ACC112 (cell line): ENCODE measurements at regions not wholly inside any gene's neighbourhood (a gene's known extent, or its start where the extent isn't known, plus 50 kb on each side); places are given as distances from the start of the nearest gene placed in this dataset.
"Not testable (repeated sequence)": the region's sequence is repeated elsewhere in the genome, so short reads cannot be mapped to it uniquely, and the experiment has no call there.

Source experiments
- H2AFZ ChIP-seq: fragments of 200-600 bp; sonication (generic); one replicate; pipeline ENCODE4 v1.6.0; 2017; ENCODE audit warnings: antibody characterized with exemption, low read length; ENCODE audit not compliant: unreplicated experiment
- H3K27ac ChIP-seq: fragments of 200-600 bp; sonication (generic); 2 replicates; pipeline ENCODE4 v1.5.1; 2014; ENCODE audit warnings: low read depth, mild to moderate bottlenecking, antibody characterized with exemption, low read length, moderate library complexity
- H3K27me3 ChIP-seq: fragments of 200-600 bp; sonication (generic); 2 replicates; pipeline ENCODE4 v1.6.1; 2014; ENCODE audit warnings: mild to moderate bottlenecking, antibody characterized with exemption, low read length, moderate library complexity, mixed read lengths; ENCODE audit not compliant: insufficient read depth
- H3K36me3 ChIP-seq: fragments of 200-600 bp; sonication (generic); 2 replicates; pipeline ENCODE4 v1.6.1; 2016; ENCODE audit warnings: mild to moderate bottlenecking, antibody characterized with exemption, low read length, moderate library complexity, mixed read lengths; ENCODE audit not compliant: insufficient read depth
- H3K4me1 ChIP-seq: fragments of 200-600 bp; sonication (generic); one replicate; pipeline ENCODE4 v1.6.1; 2016; ENCODE audit warnings: low read length, mixed read lengths; ENCODE audit not compliant: insufficient read depth, unreplicated experiment, control insufficient read depth
- H3K4me3 ChIP-seq: fragments of 200-600 bp; sonication (generic); 2 replicates; pipeline ENCODE4 v1.5.1; 2014; ENCODE audit warnings: mild to moderate bottlenecking, low read depth, low read length
- H3K79me2 ChIP-seq: fragments of 200-600 bp; sonication (generic); one replicate; pipeline ENCODE4 v1.6.0; 2016; ENCODE audit warnings: low read length; ENCODE audit not compliant: control insufficient read depth, unreplicated experiment, insufficient read depth

- no peaks in the 10 kb centered on the region for H3K36me3 ChIP-seq
- H3K27ac ChIP-seq, result no peak overlapping the region
- H2AFZ ChIP-seq, result no peak overlapping the region
- no peak overlapping the region for H3K4me3 ChIP-seq
- no peaks in the 10 kb centered on the region for H3K27me3 ChIP-seq
- H3K4me1 ChIP-seq, result no peaks in the 10 kb centered on the region
- H3K79me2 ChIP-seq, result no peaks in the 10 kb centered on the region
Measured at GRCh38 chr1:190942475-190942874, 464.8 kb upstream of the BRINP3 start.

GRCh38 chr1:190943722-190944121 is 466.1 kb upstream of the BRINP3 start:
- not testable (repeated sequence) for H3K36me3 ChIP-seq, H3K4me1 ChIP-seq, H3K27ac ChIP-seq, H3K27me3 ChIP-seq, H3K4me3 ChIP-seq, H3K79me2 ChIP-seq, H2AFZ ChIP-seq

- H3K4me3 ChIP-seq, result no peak overlapping the region
- H3K4me1 ChIP-seq, result no peaks in the 10 kb centered on the region
- H3K79me2 ChIP-seq, result no peaks in the 10 kb centered on the region
- no peak overlapping the region for H3K27ac ChIP-seq
- H3K27me3 ChIP-seq, result no peaks in the 10 kb centered on the region
- no peak overlapping the region for H2AFZ ChIP-seq
- no peaks in the 10 kb centered on the region for H3K36me3 ChIP-seq
Measured at GRCh38 chr1:190949939-190950338, 472.3 kb upstream of the BRINP3 start.

- Histone ChIP-seq H2AFZ (no peak overlapping the region), H3K36me3 (no peaks in the 10 kb centered on the region), H3K27me3 (no peaks in the 10 kb centered on the region), H3K79me2 (no peaks in the 10 kb centered on the region), H3K27ac (no peak overlapping the region), H3K4me3 (no peak overlapping the region), H3K4me1 (no peaks in the 10 kb centered on the region)
Measured at GRCh38 chr1:190957565-190957964, 479.9 kb upstream of the BRINP3 start.

GRCh38 chr1:190963321-190963720 is 485.7 kb upstream of the BRINP3 start:
- Histone ChIP-seq H3K36me3 (no peaks in the 10 kb centered on the region), H3K4me3 (no peak overlapping the region), H2AFZ (no peak overlapping the region), H3K4me1 (no peaks in the 10 kb centered on the region), H3K79me2 (no peaks in the 10 kb centered on the region), H3K27me3 (no peaks in the 10 kb centered on the region), H3K27ac (no peak overlapping the region)

- no peaks in the 10 kb centered on the region for H3K79me2 ChIP-seq
- H3K4me1 ChIP-seq, result no peaks in the 10 kb centered on the region
- H2AFZ ChIP-seq, result no peak overlapping the region
- no peaks in the 10 kb centered on the region for H3K27me3 ChIP-seq
- H3K4me3 ChIP-seq, result no peak overlapping the region
- no peaks in the 10 kb centered on the region for H3K36me3 ChIP-seq
- no peak overlapping the region for H3K27ac ChIP-seq
Measured at GRCh38 chr1:190975827-190976226, 498.2 kb upstream of the BRINP3 start.

- H3K27ac ChIP-seq, result no peak overlapping the region
- no peaks in the 10 kb centered on the region for H3K4me1 ChIP-seq
- no peak overlapping the region for H2AFZ ChIP-seq
Measured at GRCh38 chr1:191002768-191003167, 525.1 kb upstream of the BRINP3 start.

GRCh38 chr1:191016765-191017164 is 539.1 kb upstream of the BRINP3 start:
- H3K4me3 ChIP-seq, result no peak overlapping the region
- no peaks in the 10 kb centered on the region for H3K27me3 ChIP-seq
- no peaks in the 10 kb centered on the region for H3K4me1 ChIP-seq
- H3K36me3 ChIP-seq, result no peaks in the 10 kb centered on the region
- H3K27ac ChIP-seq, result no peak overlapping the region
- H3K79me2 ChIP-seq, result no peaks in the 10 kb centered on the region
- H2AFZ ChIP-seq, result no peak overlapping the region

More at GRCh38 chr1:191002768-191003167, 525.1 kb upstream of the BRINP3 start:
- H3K4me3 ChIP-seq, result no peak overlapping the region
- H3K79me2 ChIP-seq, result no peaks in the 10 kb centered on the region
- no peaks in the 10 kb centered on the region for H3K27me3 ChIP-seq
- H3K36me3 ChIP-seq, result no peaks in the 10 kb centered on the region

GRCh38 chr1:191022856-191023255 is 545.2 kb upstream of the BRINP3 start:
- H3K27ac ChIP-seq, result no peak overlapping the region
- no peak overlapping the region for H3K4me3 ChIP-seq
- H3K27me3 ChIP-seq, result no peaks in the 10 kb centered on the region
- H2AFZ ChIP-seq, result no peak overlapping the region
- H3K36me3 ChIP-seq, result no peaks in the 10 kb centered on the region
- no peaks in the 10 kb centered on the region for H3K4me1 ChIP-seq
- H3K79me2 ChIP-seq, result no peaks in the 10 kb centered on the region

- no peak overlapping the region for H2AFZ ChIP-seq
- H3K27ac ChIP-seq, result no peak overlapping the region
- no peaks in the 10 kb centered on the region for H3K79me2 ChIP-seq
- H3K27me3 ChIP-seq, result no peaks in the 10 kb centered on the region
- H3K36me3 ChIP-seq, result no peaks in the 10 kb centered on the region
- no peaks in the 10 kb centered on the region for H3K4me1 ChIP-seq
- no peak overlapping the region for H3K4me3 ChIP-seq
Measured at GRCh38 chr1:191025896-191026642, 548.4 kb upstream of the BRINP3 start.

- H3K4me3 ChIP-seq, result no peak overlapping the region
- no peak overlapping the region for H3K27ac ChIP-seq
- no peaks in the 10 kb centered on the region for H3K27me3 ChIP-seq
- H2AFZ ChIP-seq, result no peak overlapping the region
- no peaks in the 10 kb centered on the region for H3K79me2 ChIP-seq
- H3K4me1 ChIP-seq, result no peaks in the 10 kb centered on the region
- no peaks in the 10 kb centered on the region for H3K36me3 ChIP-seq
Measured at GRCh38 chr1:191026828-191027227, 549.2 kb upstream of the BRINP3 start.
